Body of pancreas (tissue), 4 donors: ENCODE measurements at regions not wholly inside any gene's neighbourhood (a gene's known extent, or its start where the extent isn't known, plus 50 kb on each side); places are given as distances from the start of the nearest gene placed in this dataset.

Experiments
- CTCF ChIP-seq, 7 experiments: fragments of 450-650 bp in 4 of 7; fragments of 200-600 bp in 3 of 7; sonication (generic) in 3 of 7; IDR thresholded peaks; one replicate each; pipeline ENCODE4 v1.5.1; 2016 to 2019; ENCODE audit warnings: antibody characterized with exemption in 7 of 7
- POLR2A ChIP-seq, 3 donors: fragments of 450-650 bp; IDR thresholded peaks; one replicate each; pipeline ENCODE4 v1.6.1; 2016; ENCODE audit warnings: antibody characterized with exemption in 3 of 3, mild to moderate bottlenecking in 2 of 3

- TF ChIP-seq POLR2A (IDR thresholded peaks at IDR 0.05) (no peak), CTCF (IDR thresholded peaks at IDR 0.05) (no peak)
Measured at GRCh38 chr18:73737990-73738389, 409.6 kb downstream of the FBXO15 start.
